HG02588 (cell line): ENCODE measurements at regions not wholly inside any gene's neighbourhood (a gene's known extent, or its start where the extent isn't known, plus 50 kb on each side); places are given as distances from the start of the nearest gene placed in this dataset.

Source experiments
- ATAC-seq: cut with Tn5 transposase; IDR thresholded peaks from one replicate; pipeline ENCODE4 v1.9.1; 2021; ENCODE audit warnings: mild to moderate bottlenecking, moderate library complexity; ENCODE audit not compliant: unreplicated experiment

DNA sequence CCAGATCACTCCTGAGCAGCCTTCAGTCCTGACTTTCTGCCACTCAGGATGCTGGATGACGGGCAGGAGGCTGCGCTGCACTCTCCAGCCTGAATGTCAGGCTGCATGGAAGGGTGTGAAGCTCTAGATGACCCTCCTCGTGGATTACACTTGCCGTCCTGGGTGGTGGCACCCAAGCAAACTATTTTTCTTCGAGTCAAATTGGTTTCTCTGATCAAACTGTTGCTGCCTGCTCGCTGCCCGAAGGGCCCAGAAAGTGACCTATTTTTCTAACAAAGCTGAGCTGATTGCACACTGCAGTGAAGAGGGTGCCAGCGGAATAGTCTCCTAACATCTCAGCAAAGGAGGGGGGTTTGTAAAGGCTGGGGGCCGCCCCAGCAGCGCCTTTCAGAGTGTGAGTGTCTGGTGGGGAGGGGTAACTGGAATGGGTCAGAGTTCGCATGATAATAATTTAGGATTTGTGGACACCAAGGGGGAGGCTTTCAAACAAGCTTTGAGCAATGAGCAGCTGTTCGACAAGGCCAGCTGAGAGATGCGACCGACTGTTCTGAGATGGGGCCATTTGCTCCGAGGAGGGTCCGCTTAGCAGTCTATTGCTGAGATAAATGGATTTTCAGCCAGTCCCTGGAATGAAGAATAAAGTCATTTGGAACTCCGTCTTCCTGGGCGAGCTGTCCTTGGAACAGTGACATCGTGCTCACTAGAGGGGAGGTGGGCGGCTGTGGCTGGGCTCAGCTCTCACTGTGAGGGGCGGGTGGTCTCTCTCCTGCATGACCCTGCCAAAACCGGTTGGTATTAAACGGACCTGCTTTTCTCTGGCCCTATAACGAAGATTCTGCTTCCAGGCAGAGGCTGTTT is 537.6 kb downstream of the BRD1 start:
- no peak for ATAC-seq

DNA sequence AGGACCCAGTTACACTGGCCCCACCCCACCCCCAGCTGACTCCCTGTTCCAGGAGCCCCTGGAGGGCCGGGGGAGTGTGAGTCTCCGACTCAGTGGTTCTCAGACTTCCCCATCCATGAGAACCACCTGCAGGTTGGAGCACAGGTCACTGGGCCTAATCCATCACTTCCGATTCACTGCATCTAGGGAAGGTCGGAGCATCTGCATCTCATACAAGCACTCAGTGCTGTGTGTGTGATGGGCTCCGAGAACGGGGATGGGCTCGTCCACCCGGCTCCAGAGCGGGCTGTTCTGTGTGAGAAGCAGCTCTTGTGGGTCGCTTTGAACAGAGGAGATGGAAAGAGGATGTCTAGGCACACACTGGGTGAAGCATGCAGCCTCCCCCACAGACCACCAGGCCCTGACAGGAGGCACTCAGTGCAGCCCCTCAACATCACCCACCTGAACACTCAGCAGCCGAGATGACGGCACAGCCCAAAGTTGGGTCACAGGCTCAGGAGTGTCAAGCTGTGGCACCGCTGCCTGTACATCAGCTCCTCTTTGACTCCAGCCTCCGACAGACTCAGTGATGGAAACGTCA is 541.4 kb downstream of the BRD1 start:
- no peak for ATAC-seq

DNA sequence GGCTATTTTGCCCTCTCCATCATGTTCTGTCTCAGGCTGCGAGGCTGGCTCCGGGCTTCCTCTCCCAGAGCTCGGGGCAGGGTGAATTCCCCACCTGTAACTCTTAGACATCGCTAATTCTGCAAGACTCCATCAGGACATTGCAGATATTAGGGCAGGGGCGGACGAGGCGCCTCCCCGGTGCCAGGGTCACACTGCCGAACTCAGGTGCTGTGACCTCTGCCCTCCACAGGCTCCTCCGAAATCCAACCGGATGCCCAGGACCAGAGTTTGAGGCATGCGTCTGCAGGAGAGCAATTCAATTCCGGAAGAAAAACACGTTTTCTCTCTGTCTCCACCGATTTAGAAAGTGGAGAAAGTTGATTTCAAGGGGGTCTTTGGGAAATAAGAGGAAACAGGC is 542.7 kb downstream of the BRD1 start:
- no peak for ATAC-seq

DNA sequence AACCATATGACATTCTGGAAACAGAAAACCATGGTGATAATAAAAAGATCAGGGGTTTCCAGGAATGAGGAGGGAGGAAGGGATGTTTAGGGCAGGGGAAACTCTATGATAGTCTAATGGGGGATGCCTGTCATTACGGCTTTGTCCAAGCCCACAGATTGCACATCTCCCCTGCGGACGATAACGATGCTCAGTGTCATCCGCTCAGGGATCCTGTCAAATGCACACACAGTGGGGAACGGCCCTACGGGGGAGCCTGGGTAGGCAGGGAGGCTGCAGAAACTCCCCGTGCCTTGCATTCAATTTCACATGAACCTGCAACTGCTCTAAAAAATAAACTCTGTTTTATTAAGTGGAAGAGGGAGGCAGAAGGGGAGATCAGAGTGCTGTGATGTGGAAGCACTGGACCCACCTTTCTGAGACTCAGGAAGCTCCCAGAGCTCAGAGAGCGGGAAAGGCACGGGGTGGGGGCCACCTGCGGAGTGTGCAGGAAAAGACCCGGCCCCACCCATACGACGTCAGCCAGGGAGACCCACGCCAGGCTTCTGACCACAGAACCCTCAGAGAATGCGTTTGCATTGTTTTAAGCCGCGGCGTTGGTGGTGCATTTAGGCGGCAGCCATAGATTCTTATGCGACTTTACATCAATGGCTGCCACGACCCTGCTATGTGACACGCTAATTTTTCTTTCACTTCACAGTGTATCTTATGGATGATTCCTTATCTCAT is 543.5 kb downstream of the BRD1 start:
- ATAC-seq = no peak

DNA sequence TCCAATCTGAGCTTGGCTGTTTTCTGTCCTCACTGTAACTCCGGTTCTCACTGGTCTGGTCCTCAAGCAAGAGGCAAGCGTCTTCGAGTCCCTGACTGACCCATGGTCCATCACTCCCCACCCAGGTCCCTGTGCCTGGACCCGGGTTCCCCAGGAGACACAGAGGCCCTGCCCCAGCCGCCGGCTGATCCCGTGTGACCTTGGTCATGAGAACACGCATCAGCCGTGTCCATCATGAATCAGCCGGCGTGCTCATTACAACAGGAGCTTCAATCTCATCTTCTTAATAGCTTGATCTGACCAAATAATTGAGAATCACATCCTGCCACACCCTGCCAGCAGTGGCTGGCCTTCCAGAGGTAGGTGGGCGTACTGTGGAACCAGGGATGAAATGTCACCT is 545.1 kb downstream of the BRD1 start:
- ATAC-seq = no peak

DNA sequence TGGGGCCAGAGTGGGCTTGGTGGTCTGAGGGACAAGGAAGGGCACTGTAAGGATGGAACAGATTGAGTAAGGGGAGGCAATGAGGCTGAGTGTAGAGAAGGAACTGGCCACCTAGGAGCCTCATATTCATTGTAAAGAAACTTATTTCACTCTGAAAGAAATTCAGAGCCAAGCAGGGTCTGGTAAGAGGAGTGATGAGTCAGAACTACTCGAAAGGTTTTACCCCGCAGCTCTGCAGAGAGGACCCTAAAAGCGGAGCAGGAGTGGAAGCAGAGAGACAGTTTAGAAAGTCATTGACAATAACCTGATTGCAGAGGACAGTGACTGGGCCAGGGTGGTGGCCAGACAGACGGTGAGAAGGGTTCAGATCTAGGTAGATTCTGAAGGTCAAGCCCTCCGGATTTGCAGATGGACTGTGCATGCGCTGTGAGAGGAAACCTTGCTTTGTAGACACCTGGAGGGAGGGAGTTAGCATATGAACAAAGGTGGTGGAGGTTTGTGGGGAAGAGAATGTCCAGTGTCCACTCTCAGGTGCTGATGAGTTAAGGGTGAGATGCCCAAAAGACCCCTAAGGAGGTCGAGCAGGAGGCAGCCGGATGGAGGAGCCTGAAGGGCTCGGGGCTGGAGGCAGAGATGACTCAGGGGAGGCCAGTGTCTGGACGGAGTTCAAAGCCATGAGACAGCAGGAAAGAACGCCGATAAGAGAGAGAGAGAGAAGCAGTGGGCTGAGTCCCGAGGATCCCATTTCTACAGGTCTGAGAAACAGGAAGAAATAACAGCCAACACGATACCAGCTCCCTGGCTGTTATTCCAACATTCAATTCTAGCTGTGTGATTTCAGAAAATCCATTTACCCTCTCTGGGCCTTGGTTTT is 546.0 kb downstream of the BRD1 start:
- no peak for ATAC-seq

DNA sequence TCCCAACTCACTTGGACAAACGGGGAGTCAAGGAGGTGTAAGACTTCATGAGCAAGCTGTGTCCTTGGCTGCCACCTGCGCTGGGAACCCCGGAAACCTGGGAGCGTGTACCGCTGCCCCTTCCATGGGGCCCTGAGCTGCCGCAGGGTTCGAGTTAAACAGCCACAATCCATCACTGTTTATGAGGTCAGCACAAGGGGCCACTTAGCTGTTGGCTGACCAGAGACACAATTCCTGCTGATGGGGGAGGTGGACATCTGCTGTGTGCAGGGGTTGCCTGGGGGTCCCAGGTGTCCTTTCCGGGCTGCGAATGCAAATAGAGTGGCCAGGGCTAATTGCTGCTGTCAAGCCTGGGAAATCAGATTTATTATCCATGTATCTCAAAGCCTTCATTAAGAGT is 549.3 kb downstream of the BRD1 start:
- no peak for ATAC-seq

DNA sequence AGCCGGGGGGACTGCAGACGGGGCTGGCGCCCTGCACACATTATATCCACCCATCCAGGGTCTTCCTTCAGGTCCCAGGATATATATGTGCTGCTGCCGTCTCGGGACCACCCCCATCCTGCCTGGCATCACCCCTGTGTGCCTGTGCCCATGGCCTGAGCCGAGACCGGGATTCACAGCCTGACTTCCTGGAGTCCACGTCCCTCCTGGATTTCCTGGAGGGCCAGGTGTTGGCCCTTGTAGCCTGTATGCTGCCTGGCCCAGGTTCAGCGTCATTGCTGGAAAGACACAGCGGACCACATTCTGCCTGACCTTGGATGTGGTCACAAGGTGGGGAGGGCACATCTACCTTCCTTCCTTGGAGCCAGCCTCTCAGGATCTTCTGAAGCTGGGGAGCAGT is 551.1 kb downstream of the BRD1 start:
- ATAC-seq = no peak

DNA sequence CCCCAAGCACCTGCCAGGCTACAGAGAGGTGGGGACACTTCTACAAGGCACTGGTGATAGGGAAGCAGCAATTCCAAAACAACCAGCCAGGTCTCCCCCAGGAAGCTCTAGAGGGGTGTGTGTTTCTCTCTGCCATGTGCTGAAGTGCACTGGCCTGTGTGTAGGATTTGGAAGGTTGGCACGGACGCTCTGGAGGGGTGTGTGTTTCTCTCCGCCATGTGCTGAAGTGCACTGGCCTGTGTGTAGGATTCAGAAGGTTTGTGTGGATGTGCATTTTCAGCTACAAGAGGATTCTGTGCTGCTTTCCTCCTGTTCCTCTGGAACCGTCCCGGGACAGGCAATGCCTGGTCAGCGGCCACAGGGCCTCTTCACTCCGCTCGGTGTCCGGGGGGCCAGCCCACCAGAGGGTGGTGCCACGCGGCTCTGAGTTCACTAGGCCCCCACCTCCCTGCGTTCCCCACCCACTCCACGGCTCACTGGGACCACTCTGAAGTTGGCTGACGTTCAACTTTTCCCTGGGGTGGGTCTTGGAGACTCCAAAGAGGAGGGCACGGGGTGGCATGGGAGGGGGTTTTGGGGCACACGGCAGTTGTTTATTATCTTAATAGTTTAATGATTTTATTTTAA is 552.8 kb downstream of the BRD1 start:
- no peak for ATAC-seq

DNA sequence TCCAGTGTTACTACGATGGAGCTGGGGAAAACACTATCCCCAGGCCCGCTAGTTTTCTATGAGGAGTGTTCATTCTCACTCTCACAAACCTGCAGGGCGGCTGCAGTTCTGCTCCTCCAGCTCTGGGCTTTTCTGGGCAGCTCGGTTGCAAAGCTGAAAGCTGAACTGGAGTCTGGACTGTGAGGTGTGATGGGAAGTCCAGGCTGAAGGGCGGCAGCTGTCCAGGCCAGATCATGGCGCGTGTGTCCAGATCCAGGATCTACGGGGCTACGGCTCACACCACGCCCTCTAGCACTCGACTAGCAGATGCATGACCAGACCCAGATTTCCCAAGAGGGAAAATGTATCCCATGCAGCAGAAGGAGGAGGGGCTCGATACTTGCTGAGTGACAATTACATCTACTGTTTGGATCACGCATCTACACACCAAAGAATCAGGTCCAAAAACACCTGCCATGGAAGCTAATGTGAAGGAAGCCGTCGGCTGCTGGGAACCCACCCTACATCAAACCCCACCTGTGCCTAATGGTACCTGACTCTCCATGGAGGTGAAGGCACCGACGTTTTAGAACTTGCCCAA is 555.0 kb downstream of the BRD1 start:
- no peak for ATAC-seq

DNA sequence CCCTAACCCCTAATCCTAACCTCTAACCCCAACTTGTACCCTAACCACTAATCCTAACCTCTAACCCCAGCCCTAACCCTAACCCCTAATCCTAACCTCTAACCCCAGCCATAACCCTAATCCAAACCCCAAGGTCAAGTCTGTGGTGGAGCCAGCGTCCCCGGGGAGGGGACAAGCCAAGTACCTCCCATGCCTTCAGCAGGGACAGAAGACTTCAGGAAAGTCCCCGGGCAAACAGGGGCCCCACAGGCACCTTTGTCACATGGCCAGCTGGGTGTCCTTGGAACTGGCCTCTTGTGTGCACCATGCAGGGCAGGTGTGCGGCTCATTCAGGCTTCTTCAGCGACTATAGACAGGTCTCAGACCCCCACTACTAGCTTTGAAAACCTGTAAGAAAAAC is 555.8 kb downstream of the BRD1 start:
- ATAC-seq = no peak

DNA sequence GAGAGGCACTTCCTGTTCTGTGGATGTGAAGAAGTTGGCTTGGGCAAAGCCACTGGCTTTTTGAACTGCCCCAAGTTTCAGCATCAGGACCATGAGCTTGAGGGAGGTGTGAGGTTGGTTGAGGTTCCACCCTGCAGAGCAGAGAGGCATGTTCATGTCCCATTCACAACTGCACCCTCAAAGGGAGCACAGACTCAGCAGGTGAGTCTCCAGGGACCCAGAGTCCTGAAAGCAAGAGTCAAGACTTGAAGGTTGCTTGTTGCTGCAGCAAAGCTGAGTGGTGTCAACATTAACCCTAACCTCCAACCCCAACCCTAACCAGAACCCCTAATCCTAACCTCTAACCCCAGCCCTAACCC is 556.3 kb downstream of the BRD1 start:
- no peak for ATAC-seq

DNA sequence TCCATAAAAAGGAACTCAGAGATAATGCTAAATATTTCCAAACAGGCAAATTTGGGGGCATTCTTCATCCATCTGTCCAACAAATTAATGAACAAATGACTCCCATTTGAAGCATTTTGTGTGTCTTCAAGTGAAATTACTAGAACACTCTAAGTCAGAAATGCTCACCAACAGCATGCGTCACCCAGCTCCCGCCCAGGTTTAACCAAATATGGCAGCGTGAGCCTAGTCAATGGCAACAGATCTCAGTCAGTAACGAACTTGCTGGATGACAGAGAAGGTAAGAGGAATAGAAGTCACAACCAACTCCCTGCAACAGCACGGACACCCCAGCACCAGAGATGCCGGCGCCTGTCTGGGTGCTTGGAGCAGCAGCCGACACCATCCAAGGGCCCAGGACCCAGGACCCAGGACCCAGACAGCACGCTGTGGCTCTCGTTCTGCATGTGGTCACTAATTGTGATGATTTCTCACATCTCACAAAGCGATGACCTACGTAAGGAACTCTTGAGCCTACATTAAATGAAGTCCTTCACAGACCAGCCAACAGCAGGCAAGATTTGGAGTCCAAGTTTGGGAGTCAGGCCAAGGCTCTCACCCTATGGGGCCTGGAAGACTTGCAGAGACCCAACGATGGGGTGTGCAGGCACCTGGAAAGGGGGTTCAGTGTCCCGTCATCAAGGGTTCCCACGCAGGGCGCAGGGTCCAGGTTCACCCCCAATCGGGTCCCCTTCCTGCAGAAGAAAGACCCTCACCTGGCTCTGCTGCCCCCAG is 556.9 kb downstream of the BRD1 start:
- no peak for ATAC-seq

DNA sequence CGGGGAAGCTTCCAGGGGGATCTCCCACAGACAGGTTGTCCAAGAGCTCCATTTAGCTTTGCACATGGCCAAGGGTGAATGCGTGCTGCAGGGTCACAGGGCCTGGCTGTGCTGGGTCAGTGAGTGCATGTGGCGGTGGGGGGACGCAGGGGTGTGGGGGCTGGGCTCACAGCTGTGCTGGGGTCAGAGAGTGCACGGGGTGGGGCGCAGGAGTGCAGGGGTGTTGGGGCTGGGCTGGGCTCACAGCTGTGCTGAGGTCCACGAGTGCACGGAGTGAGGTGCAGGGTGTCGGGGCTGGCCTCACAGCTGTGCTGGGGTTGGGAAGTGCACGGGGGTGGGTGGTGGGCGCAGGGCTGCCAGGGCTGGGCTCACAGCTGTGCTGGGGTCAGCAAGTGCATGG is 557.7 kb downstream of the BRD1 start:
- no peak for ATAC-seq

DNA sequence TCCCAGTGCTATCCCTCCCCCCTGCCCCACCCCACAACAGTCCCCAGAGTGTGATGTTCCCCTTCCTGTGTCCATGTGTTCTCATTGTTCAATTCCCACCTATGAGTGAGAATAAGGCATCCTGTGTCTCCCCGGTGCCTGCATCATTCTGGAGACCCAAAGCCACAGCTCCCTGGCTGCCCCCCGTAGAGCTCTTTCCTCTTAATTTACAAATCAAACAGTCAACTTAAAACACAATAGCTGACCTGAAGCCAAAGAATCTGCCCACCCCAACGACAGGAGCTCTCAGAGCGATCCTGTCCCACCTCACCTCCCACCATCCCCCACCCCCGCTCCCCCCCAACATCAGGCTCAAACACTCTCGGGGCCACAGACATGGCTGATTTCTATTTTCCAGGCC is 558.3 kb downstream of the BRD1 start:
- no peak for ATAC-seq

DNA sequence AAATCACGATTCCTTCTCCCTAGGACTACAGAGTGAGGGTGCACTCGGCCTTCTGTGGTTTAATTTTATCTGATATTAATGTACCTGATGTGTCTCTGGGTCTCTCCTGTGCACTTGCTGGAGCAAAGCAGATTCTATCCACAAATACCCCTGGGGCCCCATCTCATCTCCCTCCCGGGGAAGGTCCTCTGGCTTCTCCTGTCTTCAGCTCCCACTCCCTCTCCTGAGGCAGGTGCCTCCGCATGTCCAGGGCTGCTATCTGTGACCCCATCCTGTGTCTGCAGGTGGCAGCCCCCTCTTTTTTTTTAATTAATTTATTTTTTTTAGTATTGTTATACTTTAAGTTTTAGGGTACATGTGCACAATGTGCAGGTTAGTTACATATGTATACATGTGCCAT is 558.7 kb downstream of the BRD1 start:
- ATAC-seq = no peak

DNA sequence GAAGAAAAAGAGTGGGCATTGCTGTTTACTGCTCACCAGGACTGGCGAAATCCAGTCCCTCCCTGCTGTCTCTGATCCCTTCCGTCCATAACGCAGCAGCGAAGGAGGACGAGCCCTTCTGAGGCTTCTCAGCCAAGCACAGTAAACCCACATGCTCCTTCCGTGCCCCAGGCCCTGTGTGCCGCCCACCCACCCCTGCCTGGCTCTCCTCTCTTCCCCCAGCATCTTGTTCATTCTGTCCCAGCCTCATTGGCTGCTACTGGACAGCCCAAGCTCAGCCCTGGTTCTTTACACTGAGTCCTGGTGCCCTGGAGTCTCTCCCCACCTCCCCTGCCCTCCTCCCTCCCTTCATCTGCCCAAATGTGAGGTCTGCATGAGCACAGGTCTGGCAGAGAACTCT is 559.7 kb downstream of the BRD1 start:
- ATAC-seq = no peak

DNA sequence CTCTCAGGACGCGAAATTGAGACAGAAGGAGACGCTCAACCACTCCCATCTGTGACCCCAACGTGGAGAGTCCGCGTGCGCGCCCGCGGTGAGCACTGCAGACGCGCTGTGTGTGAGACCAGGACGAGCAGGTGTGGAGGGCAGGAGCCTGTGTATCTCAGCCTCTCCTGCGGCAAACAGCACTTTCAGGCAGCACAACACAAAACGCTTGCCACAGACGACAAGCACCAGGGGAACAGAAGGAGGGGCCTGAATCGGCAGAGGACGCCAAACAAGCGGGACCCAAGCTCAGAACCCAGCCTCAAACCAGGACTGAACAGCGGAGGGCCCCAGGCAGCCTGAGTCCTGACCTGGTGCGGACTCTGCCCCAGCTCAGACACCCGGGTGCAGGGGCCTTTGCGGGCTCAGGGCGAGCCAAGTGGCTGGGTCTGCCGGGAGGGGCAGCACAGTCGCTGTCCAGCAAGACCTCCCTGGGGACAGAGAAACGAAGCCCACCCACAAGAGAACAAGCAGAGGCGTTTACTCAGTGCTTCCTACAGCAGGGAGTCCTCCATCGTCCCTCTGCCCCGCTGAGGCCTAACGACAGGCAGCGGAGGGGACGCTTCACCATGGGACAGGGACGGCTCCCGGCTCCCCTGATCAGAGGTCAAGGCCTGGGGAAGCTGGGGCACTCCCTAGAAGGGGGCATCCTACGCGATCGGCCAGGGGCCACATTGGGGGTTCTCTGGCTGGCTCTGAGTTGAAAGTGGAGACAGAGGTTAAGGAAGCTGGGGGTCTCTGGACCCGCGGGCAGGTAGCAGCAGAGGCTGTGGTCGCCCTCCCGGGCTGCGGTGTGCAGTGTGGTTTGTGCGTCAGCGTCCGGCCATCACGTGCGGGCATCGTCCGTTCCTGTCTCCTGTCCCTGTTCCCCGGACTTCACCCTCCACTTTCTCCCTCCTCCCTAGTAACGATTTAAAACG is 560.8 kb downstream of the BRD1 start:
- ATAC-seq = no peak

DNA sequence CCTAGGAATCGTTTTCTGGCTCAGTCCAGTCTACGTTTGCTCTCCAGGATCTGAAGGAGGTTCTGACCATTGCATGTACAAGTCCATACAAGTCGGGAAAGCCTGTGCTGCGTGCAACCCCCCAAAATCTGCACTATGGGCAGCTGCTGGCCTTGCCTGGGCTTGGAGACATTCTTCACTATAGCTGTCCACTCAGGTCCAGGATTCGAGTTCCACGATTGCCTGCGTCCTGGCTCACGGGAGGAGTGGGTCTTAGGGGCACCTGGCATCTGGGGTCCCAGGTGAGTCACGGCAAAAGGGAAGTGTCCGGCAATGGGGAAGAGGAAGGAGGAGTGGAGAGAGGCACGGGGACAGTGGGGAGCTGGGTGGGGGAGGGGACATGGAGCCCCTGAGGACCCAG is 563.0 kb downstream of the BRD1 start:
- no peak for ATAC-seq
